NT2/D1 (cell line): ENCODE measurements at regions not wholly inside any gene's neighbourhood (a gene's known extent, or its start where the extent isn't known, plus 50 kb on each side); places are given as distances from the start of the nearest gene placed in this dataset.

Source experiments
- DNase-seq: peaks from one replicate; pipeline ENCODE4 v3.0.0-alpha.2; 2011; ENCODE audit warnings: low read depth, low spot score
- H3K27me3 ChIP-seq: 2 replicates; pipeline ENCODE4 v1.6.0; 2011; ENCODE audit warnings: mild to moderate bottlenecking; ENCODE audit not compliant: insufficient read length, insufficient read depth
- H3K36me3 ChIP-seq: 2 replicates; pipeline ENCODE4 v1.6.1; 2011; ENCODE audit warnings: mild to moderate bottlenecking, low read length, mixed read lengths; ENCODE audit not compliant: insufficient read depth, insufficient read length
- H3K4me1 ChIP-seq: 2 replicates; pipeline ENCODE4 v1.5.1; 2011; ENCODE audit not compliant: insufficient read depth, insufficient read length
- H3K4me3 ChIP-seq: 2 replicates; pipeline ENCODE4 v1.5.1; 2011; ENCODE audit warnings: low read depth; ENCODE audit not compliant: insufficient read length
- H3K9ac ChIP-seq: 2 replicates; pipeline ENCODE4 v1.6.0; 2011; ENCODE audit warnings: low read depth; ENCODE audit not compliant: insufficient read length
- H3K9me3 ChIP-seq: 2 replicates; pipeline ENCODE4 v1.5.1; 2011; ENCODE audit warnings: mild to moderate bottlenecking, low read length; ENCODE audit not compliant: insufficient read depth
- SUZ12 ChIP-seq: IDR thresholded peaks from 2 replicates; pipeline ENCODE4 v1.6.1; 2011; ENCODE audit not compliant: insufficient read length, insufficient read depth; ENCODE audit errors: extremely low read depth
- YY1 ChIP-seq: IDR thresholded peaks from 2 replicates; pipeline ENCODE4 v1.6.1; 2011; ENCODE audit not compliant: insufficient read length, insufficient read depth
- ZNF274 ChIP-seq: IDR thresholded peaks from 2 replicates; pipeline ENCODE4 v1.6.1; 2011; ENCODE audit warnings: mild to moderate bottlenecking, low read depth, low read length

GRCh38 chr21:40901691-40902090 is 54.7 kb upstream of the DSCAM start:
- Histone ChIP-seq H3K9ac (no peak overlapping the region), H3K4me1 (peaks cover 2% of the 10 kb centered on the region)

GRCh38 chr21:40902299-40902698 is 55.3 kb upstream of the DSCAM start:
- no peak for DNase-seq
- Histone ChIP-seq H3K9me3 (peaks cover 14% of the 10 kb centered on the region), H3K36me3 (no peaks in the 10 kb centered on the region), H3K4me3 (no peak overlapping the region), H3K9ac (no peak overlapping the region), H3K4me1 (peaks cover 2% of the 10 kb centered on the region), H3K27me3 (no peaks in the 10 kb centered on the region)
- no peak for TF ChIP-seq ZNF274
- TF ChIP-seq SUZ12: no peak
- TF ChIP-seq YY1: no peak

More at GRCh38 chr21:40901691-40902090, 54.7 kb upstream of the DSCAM start:
- no peaks in the 10 kb centered on the region for H3K27me3 ChIP-seq
- no peak for DNase-seq
- TF ChIP-seq ZNF274: no peak
- TF ChIP-seq SUZ12: no peak
- no peak for TF ChIP-seq YY1
- no peak overlapping the region for H3K4me3 ChIP-seq
- peaks cover 16% of the 10 kb centered on the region for H3K9me3 ChIP-seq
- no peaks in the 10 kb centered on the region for H3K36me3 ChIP-seq

GRCh38 chr21:40902993-40903392 is 56.0 kb upstream of the DSCAM start:
- no peaks in the 10 kb centered on the region for H3K36me3 ChIP-seq

GRCh38 chr21:40905251-40905650 is 58.3 kb upstream of the DSCAM start:
- TF ChIP-seq SUZ12: no peak
- no peak for TF ChIP-seq YY1
- TF ChIP-seq ZNF274: no peak
- H3K4me1 ChIP-seq: no peaks in the 10 kb centered on the region
- no peak overlapping the region for H3K4me3 ChIP-seq
- H3K9me3 ChIP-seq: no peaks in the 10 kb centered on the region
- no peaks in the 10 kb centered on the region for H3K36me3 ChIP-seq
- DNase-seq: no peak
- no peak overlapping the region for H3K9ac ChIP-seq
- H3K27me3 ChIP-seq: no peaks in the 10 kb centered on the region

More at GRCh38 chr21:40902993-40903392, 56.0 kb upstream of the DSCAM start:
- Histone ChIP-seq H3K9me3 (peaks cover 7% of the 10 kb centered on the region), H3K4me1 (peaks cover 2% of the 10 kb centered on the region), H3K27me3 (no peaks in the 10 kb centered on the region), H3K9ac (no peak overlapping the region), H3K4me3 (no peak overlapping the region)
- DNase-seq: no peak
- TF ChIP-seq YY1 (no peak), SUZ12 (no peak), ZNF274 (no peak)

- H3K4me3 ChIP-seq: no peak overlapping the region
- no peaks in the 10 kb centered on the region for H3K36me3 ChIP-seq
- H3K4me1 ChIP-seq: no peaks in the 10 kb centered on the region
- no peaks in the 10 kb centered on the region for H3K27me3 ChIP-seq
- no peak overlapping the region for H3K9ac ChIP-seq
- H3K9me3 ChIP-seq: no peaks in the 10 kb centered on the region
- no peak for TF ChIP-seq ZNF274
- no peak for TF ChIP-seq YY1
- TF ChIP-seq SUZ12: no peak
- no peak for DNase-seq
Measured at GRCh38 chr21:40912375-40912774, 65.4 kb upstream of the DSCAM start.

- TF ChIP-seq ZNF274 (no peak), YY1 (no peak), SUZ12 (no peak)
- no peak for DNase-seq
- H3K9me3 ChIP-seq: no peaks in the 10 kb centered on the region
- no peak overlapping the region for H3K9ac ChIP-seq
- H3K4me3 ChIP-seq: no peak overlapping the region
- no peaks in the 10 kb centered on the region for H3K27me3 ChIP-seq
- no peaks in the 10 kb centered on the region for H3K4me1 ChIP-seq
- no peaks in the 10 kb centered on the region for H3K36me3 ChIP-seq
Measured at GRCh38 chr21:40915114-40915513, 68.2 kb upstream of the DSCAM start.

GRCh38 chr21:40923407-40923806 is 76.4 kb upstream of the DSCAM start:
- no peak for TF ChIP-seq SUZ12
- TF ChIP-seq YY1: no peak
- no peak for TF ChIP-seq ZNF274
- H3K36me3 ChIP-seq: no peaks in the 10 kb centered on the region
- peaks cover 15% of the 10 kb centered on the region for H3K9me3 ChIP-seq
- no peak overlapping the region for H3K4me3 ChIP-seq
- no peak overlapping the region for H3K9ac ChIP-seq
- no peaks in the 10 kb centered on the region for H3K27me3 ChIP-seq
- peaks cover 7% of the 10 kb centered on the region for H3K4me1 ChIP-seq
- no peak for DNase-seq
